GM12878 (cell line): ENCODE measurements at regions not wholly inside any gene's neighbourhood (a gene's known extent, or its start where the extent isn't known, plus 50 kb on each side); places are given as distances from the start of the nearest gene placed in this dataset.

ENCODE experiments used
- ATAC-seq: fragments of 200-7000 bp; cut with Tn5 transposase; 3 replicates; pipeline ENCODE4 v1.9.1; 2020; ENCODE audit warnings: mild to moderate bottlenecking, moderate library complexity
- BruUV-seq: library from RNA; stranded (reverse); fragments of 400-500 nt; replicated peaks from 2 replicates; lab custom pipeline; 2021; lab: Mats Ljungman, UMichigan
- CTCF ChIA-PET: fragments of 300-600 bp; sonication (Branson Sonifier 250); formaldehyde crosslinking; extraction: SDS; loops from one replicate; lab custom pipeline; 2021; ENCODE audit warnings: inconsistent platforms; lab: Yijun Ruan, JAX
- POLR2A ChIA-PET: fragments of 350-600 bp; formaldehyde crosslinking; extraction: SDS; loops from one replicate; lab custom pipeline; 2021; ENCODE audit warnings: inconsistent platforms; lab: Charles Lee
- RAD21 ChIA-PET: fragments of 300-600 bp; sonication (Branson Sonifier 250); formaldehyde crosslinking; loops from one replicate; lab custom pipeline; 2023; ENCODE audit warnings: antibody characterized with exemption; ENCODE audit not compliant: unreplicated experiment; lab: Charles Lee
- SMC1A ChIA-PET: fragments of 300-600 bp; sonication (Branson Sonifier 250); formaldehyde crosslinking; loops from one replicate; lab custom pipeline; 2023; ENCODE audit not compliant: unreplicated experiment, uncharacterized antibody; lab: Charles Lee
- DNase-seq: peaks from one replicate; pipeline ENCODE4 v3.0.0-alpha.2; 2011; ENCODE audit warnings: low read depth, low spot score
- FAIRE-seq: peaks from 3 replicates; lab custom pipeline; 2011; peaks lifted over from hg19 to GRCh38; lab: Jason Lieb, UNC
- H2AFZ ChIP-seq: 2 replicates; pipeline ENCODE4 v1.6.0; 2011; ENCODE audit warnings: low read depth, low read length, control low read depth; ENCODE audit not compliant: control insufficient read depth
- H3K27ac ChIP-seq: 2 replicates; pipeline ENCODE4 v1.5.1; 2011; ENCODE audit warnings: control low read depth; ENCODE audit not compliant: control insufficient read depth, insufficient read depth
- H3K27me3 ChIP-seq, 2 experiments: replicated peaks in 1 of 2; 2 replicates each; pipeline versions ENCODE4 v1.6.0 to v1.6.1; 2011; ENCODE audit warnings: low read length in 1 of 2; ENCODE audit not compliant: control insufficient read depth in 2 of 2, insufficient read depth in 2 of 2
- H3K36me3 ChIP-seq, 2 experiments: 2 replicates each; pipeline ENCODE4 v1.5.1; 2011; ENCODE audit warnings: low read length in 1 of 2; ENCODE audit not compliant: control insufficient read depth in 2 of 2, insufficient read depth in 2 of 2
- H3K4me1 ChIP-seq: 2 replicates; pipeline ENCODE4 v1.6.1; 2011; ENCODE audit warnings: mild to moderate bottlenecking, low read length, moderate library complexity, mixed read lengths; ENCODE audit not compliant: control insufficient read depth, insufficient read depth
- H3K4me2 ChIP-seq: 2 replicates; pipeline ENCODE4 v1.6.0; 2011; ENCODE audit warnings: control low read depth; ENCODE audit not compliant: control insufficient read depth, insufficient read depth
- H3K4me3 ChIP-seq: fragments of 200-600 bp; sonication (generic); 2 replicates; pipeline ENCODE4 v1.5.1; 2016
- H3K79me2 ChIP-seq: 2 replicates; pipeline ENCODE4 v1.6.0; 2011; ENCODE audit warnings: low read length; ENCODE audit not compliant: control insufficient read depth, insufficient read depth
- H3K9ac ChIP-seq: 2 replicates; pipeline ENCODE4 v1.8.0; 2011; ENCODE audit warnings: low read length, control low read depth, mixed read lengths; ENCODE audit not compliant: control insufficient read depth, insufficient read depth
- H3K9me3 ChIP-seq: replicated peaks from 3 replicates; pipeline ENCODE4 v1.5.1; 2011; ENCODE audit warnings: mild to moderate bottlenecking, low read length; ENCODE audit not compliant: control insufficient read depth, insufficient read depth
- H4K20me1 ChIP-seq: 2 replicates; pipeline ENCODE4 v1.6.0; 2011; ENCODE audit not compliant: control insufficient read depth, insufficient read depth
- CREM ChIP-seq: IDR thresholded peaks from 2 replicates; pipeline ENCODE4 v1.6.1; 2014; ENCODE audit warnings: antibody characterized with exemption, low read depth
- E4F1 ChIP-seq: fragments of 450-650 bp; IDR thresholded peaks from 2 replicates; pipeline ENCODE4 v1.6.1; 2018; ENCODE audit warnings: borderline replicate concordance, mild to moderate bottlenecking; ENCODE audit not compliant: partially characterized antibody
- ETV6 ChIP-seq, 2 experiments: fragments of 450-650 bp in 1 of 2; IDR thresholded peaks in 1 of 2; conservative IDR thresholded peaks in 1 of 2; 2 replicates each; pipeline ENCODE4 v1.6.1; 2014; ENCODE audit warnings: antibody characterized with exemption in 1 of 2, borderline replicate concordance in 1 of 2, low read depth in 1 of 2, mild to moderate bottlenecking in 1 of 2, moderate library complexity in 1 of 2
- JUNB ChIP-seq: IDR thresholded peaks from 2 replicates; pipeline ENCODE4 v1.6.1; 2016; ENCODE audit warnings: antibody characterized with exemption, mild to moderate bottlenecking
- SREBF2 ChIP-seq: IDR thresholded peaks from 2 replicates; pipeline ENCODE4 v1.6.1; 2012; ENCODE audit warnings: mild to moderate bottlenecking, low read length
- TBL1XR1 ChIP-seq: IDR thresholded peaks from 2 replicates; pipeline ENCODE4 v1.6.1; 2012; ENCODE audit warnings: low read depth, low read length, improper control_type of control experiment
- TCF3 ChIP-seq: IDR thresholded peaks from 2 replicates; pipeline ENCODE4 v1.6.1; 2012; ENCODE audit warnings: low read depth, mild to moderate bottlenecking, low read length, borderline replicate concordance; ENCODE audit not compliant: insufficient read depth
- WRNIP1 ChIP-seq: IDR thresholded peaks from 2 replicates; pipeline ENCODE4 v1.6.1; 2011; ENCODE audit warnings: low read depth, low read length, improper control_type of control experiment, borderline replicate concordance
- ZZZ3 ChIP-seq: IDR thresholded peaks from 2 replicates; pipeline ENCODE4 v1.6.1; 2011; ENCODE audit warnings: low read depth; ENCODE audit not compliant: control insufficient read depth, insufficient read length
- WGBS: methylation state at CpG from one replicate; pipeline ENCODE4 v1.1.6; 2016; ENCODE audit warnings: low lambda C conversion rate; ENCODE audit not compliant: insufficient replicate concordance, insufficient coverage; ENCODE audit errors: missing lambda C conversion rate; 5-methylcytosine and 5-hydroxymethylcytosine counted together
- in situ Hi-C: fragments of 300-500 bp; cut with MboI; formaldehyde crosslinking; loops from 9 replicates; pipeline ENCODE4 v1.14.3; 2018; ENCODE audit warnings: mixed read lengths
- intact Hi-C: fragments of 100-400 bp; cut with micrococcal nuclease; formaldehyde crosslinking; loops from one replicate; pipeline ENCODE4 v1.14.2; 2022; ENCODE audit not compliant: unreplicated experiment
- TF ChIP-seq, protein P1 (sequence below): IDR thresholded peaks from 2 replicates; pipeline ENCODE4 v1.6.1; 2011; ENCODE audit warnings: borderline replicate concordance, low read depth, mild to moderate bottlenecking, moderate library complexity, mixed read lengths, low read length; ENCODE audit not compliant: insufficient read depth; ENCODE audit errors: extremely low read length
- TF ChIP-seq, protein P2 (sequence below): IDR thresholded peaks from 2 replicates; pipeline ENCODE4 v1.6.1; 2012; ENCODE audit warnings: mild to moderate bottlenecking, low read depth, low read length

DNA sequence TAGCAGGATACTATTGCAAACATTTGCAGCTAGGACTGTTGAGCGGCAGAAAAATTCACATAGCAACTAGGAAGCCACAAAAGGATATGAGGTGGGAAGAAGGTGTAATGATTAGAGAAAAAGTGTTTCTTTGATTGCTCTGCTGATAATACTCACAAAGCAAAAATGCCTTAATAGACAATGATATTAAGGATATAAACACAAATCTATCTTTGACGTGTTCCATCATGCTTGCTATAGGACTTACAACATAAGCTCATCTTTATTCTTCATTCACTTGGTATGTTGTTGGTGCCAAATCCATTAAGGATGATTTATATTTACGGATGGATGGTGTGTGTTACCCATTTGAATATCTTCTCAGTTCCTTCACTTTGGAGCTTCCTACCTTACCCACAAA lies 309.3 kb downstream of the GPR37 start:
- no peak overlapping the region for H2AFZ ChIP-seq
- no peaks in the 10 kb centered on the region for H3K4me1 ChIP-seq
- BruUV-seq: no TSS peak
- no peak overlapping the region for H3K27ac ChIP-seq
- ATAC-seq: no peak
- no peaks in the 10 kb centered on the region for H3K27me3 ChIP-seq
- no peak for DNase-seq
- no peak for TF ChIP-seq TBL1XR1
- TF ChIP-seq E4F1: no peak
- TF ChIP-seq JUNB: no peak
- no peak for TF ChIP-seq ZZZ3
- no peak for TF ChIP-seq ETV6 (conservative IDR thresholded peaks at IDR 0.05 in 1 of 2, IDR thresholded peaks at IDR 0.05 in 1 of 2; ENCODE audit: borderline replicate concordance in 1 of 2, low read depth in 1 of 2)
- no peak for TF ChIP-seq SREBF2
- no peak for TF ChIP-seq WRNIP1
- TF ChIP-seq TCF3: no peak
- TF ChIP-seq, protein P1, sequence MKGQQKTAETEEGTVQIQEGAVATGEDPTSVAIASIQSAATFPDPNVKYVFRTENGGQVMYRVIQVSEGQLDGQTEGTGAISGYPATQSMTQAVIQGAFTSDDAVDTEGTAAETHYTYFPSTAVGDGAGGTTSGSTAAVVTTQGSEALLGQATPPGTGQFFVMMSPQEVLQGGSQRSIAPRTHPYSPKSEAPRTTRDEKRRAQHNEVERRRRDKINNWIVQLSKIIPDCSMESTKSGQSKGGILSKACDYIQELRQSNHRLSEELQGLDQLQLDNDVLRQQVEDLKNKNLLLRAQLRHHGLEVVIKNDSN: no peak
- TF ChIP-seq, protein P2, sequence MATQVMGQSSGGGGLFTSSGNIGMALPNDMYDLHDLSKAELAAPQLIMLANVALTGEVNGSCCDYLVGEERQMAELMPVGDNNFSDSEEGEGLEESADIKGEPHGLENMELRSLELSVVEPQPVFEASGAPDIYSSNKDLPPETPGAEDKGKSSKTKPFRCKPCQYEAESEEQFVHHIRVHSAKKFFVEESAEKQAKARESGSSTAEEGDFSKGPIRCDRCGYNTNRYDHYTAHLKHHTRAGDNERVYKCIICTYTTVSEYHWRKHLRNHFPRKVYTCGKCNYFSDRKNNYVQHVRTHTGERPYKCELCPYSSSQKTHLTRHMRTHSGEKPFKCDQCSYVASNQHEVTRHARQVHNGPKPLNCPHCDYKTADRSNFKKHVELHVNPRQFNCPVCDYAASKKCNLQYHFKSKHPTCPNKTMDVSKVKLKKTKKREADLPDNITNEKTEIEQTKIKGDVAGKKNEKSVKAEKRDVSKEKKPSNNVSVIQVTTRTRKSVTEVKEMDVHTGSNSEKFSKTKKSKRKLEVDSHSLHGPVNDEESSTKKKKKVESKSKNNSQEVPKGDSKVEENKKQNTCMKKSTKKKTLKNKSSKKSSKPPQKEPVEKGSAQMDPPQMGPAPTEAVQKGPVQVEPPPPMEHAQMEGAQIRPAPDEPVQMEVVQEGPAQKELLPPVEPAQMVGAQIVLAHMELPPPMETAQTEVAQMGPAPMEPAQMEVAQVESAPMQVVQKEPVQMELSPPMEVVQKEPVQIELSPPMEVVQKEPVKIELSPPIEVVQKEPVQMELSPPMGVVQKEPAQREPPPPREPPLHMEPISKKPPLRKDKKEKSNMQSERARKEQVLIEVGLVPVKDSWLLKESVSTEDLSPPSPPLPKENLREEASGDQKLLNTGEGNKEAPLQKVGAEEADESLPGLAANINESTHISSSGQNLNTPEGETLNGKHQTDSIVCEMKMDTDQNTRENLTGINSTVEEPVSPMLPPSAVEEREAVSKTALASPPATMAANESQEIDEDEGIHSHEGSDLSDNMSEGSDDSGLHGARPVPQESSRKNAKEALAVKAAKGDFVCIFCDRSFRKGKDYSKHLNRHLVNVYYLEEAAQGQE: no peak
- no peak for TF ChIP-seq CREM
- CTCF ChIA-PET: no interaction called here
- no peak overlapping the region for H3K4me3 ChIP-seq
- no peak overlapping the region for H3K9ac ChIP-seq
- no peaks in the 10 kb centered on the region for H3K36me3 ChIP-seq
- WGBS: 33% methylated on average over 3 of the region's 3 CpGs
- no peak overlapping the region for H3K4me2 ChIP-seq
- POLR2A ChIA-PET: no interaction called here
- in situ Hi-C loops (no loop called here), intact Hi-C loops (no loop called here)
- no peaks in the 10 kb centered on the region for H3K9me3 ChIP-seq
- no peaks in the 10 kb centered on the region for H3K79me2 ChIP-seq
- no peaks in the 10 kb centered on the region for H4K20me1 ChIP-seq
- no peak for FAIRE-seq
- RAD21 ChIA-PET: no interaction called here
- SMC1A ChIA-PET: no interaction called here
